AG10803 (cell line): ENCODE measurements at regions not wholly inside any gene's neighbourhood (a gene's known extent, or its start where the extent isn't known, plus 50 kb on each side); places are given as distances from the start of the nearest gene placed in this dataset.

Experiments used
- DNase-seq: peaks from one replicate; pipeline ENCODE4 v3.0.0; 2010; ENCODE audit warnings: low read depth
- H3K4me3 ChIP-seq: 2 replicates; pipeline ENCODE4 v1.5.1; 2011; ENCODE audit warnings: mild to moderate bottlenecking, low read length, control low read depth
- CTCF ChIP-seq: conservative IDR thresholded peaks from 2 replicates; pipeline ENCODE4 v1.5.1; 2011; ENCODE audit warnings: mild to moderate bottlenecking, low read length, control low read depth, inconsistent platforms

- H3K4me3 ChIP-seq: no peak overlapping the region
- no peak for TF ChIP-seq CTCF
- DNase-seq: peak; percentile 59
These were observed 696.4 kb downstream of the INHBA start for GRCh38 chr7:41006306-41006995.

GRCh38 chr7:41005374-41005901 lies 697.5 kb downstream of the INHBA start:
- peak; percentile 92 for DNase-seq
- H3K4me3 ChIP-seq: no peak overlapping the region
- TF ChIP-seq CTCF: no peak

DNA sequence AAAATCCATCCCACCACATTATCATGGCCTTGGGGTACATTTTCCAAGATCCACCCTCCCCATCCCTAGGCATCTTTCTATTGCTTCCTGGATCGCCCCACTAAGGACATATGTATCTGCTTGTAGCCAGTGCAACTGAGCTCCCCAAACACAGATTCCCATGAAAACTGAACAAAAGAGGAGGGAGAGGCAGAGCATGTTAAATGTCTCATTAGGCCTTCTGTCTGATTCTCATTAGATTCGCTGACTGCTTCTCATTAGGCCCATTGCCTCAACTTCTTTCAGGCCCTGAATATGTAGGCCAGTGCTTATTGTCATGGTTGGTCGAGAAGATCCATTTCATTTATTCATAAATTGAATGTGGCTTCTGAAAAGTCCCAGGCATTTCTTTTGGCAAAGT lies 698.9 kb downstream of the INHBA start:
- no peak for DNase-seq
- H3K4me3 ChIP-seq: no peak overlapping the region
- TF ChIP-seq CTCF: no peak

GRCh38 chr7:41003611-41003940 lies 699.3 kb downstream of the INHBA start:
- no peak for TF ChIP-seq CTCF
- H3K4me3 ChIP-seq: no peak overlapping the region
- no peak for DNase-seq

DNA sequence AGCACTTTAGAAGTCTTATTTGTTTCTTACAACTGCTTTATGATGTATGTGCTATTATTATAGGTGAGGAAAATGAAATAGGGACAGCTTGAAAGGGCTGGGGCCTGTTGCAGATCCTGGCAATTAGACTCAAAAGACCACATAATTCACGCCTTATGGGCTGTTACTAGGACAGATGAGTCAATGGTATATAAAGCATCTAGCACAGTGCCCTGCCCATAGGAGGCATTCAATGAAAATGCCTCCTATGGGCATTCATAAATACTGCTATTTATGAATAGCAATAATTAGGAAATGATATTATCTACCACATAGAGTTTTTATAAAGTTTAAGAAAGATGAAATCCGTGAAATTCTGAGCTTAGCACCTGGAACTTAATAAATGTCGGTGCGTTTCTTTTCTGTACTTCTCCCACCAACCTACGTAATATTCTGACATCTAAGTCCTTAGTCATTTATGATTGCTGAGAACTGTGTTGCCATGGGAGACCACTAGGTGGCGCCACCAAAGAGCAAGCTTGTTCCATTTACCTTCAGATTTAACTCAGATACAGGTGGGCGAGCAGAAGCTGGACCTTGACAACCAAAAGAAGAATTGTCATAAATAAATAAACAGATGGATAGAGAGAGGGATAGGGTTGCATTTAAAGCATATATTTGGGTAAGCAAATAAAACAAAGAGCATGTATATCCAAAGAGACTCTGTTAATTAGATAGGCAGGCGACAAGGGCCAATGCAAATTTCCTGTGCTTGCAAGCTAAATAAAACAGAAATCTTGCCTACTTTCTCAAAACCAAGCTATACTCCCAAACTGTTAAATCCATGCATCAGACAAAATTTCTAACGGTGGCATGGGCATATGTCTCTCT lies 699.9 kb downstream of the INHBA start:
- peak; percentile 11 for DNase-seq
- TF ChIP-seq CTCF: peak; percentile 71
- no peak overlapping the region for H3K4me3 ChIP-seq

DNA sequence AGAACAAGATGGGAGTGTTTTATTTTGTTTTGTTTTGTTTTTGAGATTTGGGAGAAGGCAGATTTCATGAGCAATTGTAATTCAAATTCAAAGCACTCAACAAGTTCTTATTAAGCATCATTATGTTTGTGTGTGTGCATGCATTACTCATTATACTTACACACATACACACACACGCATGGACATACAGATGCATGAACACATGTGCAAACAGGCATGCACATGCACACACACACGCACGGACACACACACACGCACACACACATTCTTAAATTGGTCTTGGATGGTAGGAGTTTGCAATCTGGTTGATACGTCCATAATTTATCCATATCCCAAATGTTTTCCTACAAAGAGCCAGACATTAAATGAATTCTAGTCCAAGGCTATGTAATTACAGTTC lies 702.8 kb downstream of the INHBA start:
- no peak for TF ChIP-seq CTCF
- no peak overlapping the region for H3K4me3 ChIP-seq
- DNase-seq: no peak
